ENCODE measurements at regions not wholly inside any gene's neighbourhood (a gene's known extent, or its start where the extent isn't known, plus 50 kb on each side); places are given as distances from the start of the nearest gene placed in this dataset.

DNA sequence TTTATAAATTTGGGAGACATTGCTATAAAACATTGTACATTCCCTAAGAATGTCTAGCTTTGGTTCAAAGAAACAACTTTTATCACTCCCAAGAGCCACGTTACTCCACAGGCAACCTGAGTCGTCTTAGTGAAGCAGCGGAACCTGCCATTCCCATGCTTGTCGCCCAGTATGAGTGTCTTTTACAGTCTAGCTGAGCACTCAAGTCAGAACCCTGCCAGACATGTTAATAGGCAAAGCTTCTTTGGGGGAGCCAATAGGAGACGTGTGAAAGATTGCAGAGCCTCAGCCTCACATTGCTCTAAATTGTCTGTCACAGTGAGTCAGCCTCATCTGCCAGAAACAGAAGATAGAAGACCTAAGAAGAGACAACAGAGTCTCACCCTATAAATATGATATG, 541.6 kb upstream of the FLRT2 start:
- no peak overlapping the region for H3K4me3 ChIP-seq (ENCODE audit: low read length)
- DNase-seq (ENCODE audit: low read depth) = peak; percentile 29
- TF ChIP-seq, protein P1, sequence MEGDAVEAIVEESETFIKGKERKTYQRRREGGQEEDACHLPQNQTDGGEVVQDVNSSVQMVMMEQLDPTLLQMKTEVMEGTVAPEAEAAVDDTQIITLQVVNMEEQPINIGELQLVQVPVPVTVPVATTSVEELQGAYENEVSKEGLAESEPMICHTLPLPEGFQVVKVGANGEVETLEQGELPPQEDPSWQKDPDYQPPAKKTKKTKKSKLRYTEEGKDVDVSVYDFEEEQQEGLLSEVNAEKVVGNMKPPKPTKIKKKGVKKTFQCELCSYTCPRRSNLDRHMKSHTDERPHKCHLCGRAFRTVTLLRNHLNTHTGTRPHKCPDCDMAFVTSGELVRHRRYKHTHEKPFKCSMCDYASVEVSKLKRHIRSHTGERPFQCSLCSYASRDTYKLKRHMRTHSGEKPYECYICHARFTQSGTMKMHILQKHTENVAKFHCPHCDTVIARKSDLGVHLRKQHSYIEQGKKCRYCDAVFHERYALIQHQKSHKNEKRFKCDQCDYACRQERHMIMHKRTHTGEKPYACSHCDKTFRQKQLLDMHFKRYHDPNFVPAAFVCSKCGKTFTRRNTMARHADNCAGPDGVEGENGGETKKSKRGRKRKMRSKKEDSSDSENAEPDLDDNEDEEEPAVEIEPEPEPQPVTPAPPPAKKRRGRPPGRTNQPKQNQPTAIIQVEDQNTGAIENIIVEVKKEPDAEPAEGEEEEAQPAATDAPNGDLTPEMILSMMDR (IDR thresholded peaks at IDR 0.05; ENCODE audit: insufficient read depth, low read depth, low read length, missing control alignments) = no peak

DNA sequence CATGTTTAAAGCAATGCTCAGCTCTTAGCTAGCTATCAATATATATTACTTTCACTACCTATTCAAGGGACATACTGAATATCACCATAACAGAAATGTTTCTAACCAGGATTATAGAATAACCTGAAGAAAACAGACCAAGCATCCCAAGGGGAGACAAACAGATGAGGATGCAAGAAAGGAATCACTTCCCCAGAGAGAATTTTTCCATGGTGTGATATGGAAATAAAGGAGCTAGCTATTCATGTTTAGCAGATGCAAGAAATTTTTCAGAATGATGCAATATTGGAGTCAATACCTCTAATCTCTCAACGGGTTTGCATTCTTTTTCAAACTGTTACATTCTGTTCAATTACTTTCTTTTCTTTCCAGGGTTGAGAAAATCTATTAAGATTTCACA, 538.9 kb upstream of the FLRT2 start:
- no peak overlapping the region for H3K4me3 ChIP-seq (ENCODE audit: low read length)
- TF ChIP-seq, protein P1 (IDR thresholded peaks at IDR 0.05; ENCODE audit: insufficient read depth, low read depth, low read length, missing control alignments) = no peak
- no peak for DNase-seq (ENCODE audit: low read depth)

DNA sequence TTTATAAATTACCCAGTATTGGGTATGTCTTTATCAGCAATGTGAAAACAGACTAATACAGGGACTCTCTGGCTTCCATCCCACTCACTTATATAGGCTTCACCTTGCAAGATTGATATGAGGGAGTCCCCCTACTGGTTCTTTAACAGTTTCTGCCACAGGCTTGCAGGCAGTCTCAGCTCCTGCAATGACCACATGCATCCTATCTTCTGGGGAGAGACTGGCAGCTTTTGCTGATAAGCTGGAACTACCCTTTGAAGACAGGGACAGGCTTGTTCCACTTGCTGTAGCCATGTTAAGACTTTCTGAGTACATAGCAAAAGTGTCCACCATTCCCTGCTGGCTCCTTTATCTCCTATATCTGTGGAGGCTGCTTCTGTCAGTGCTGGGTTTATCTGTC, 531.7 kb upstream of the FLRT2 start:
- TF ChIP-seq, protein P1 (IDR thresholded peaks at IDR 0.05; ENCODE audit: insufficient read depth, low read depth, low read length, missing control alignments) = no peak
- no peak for DNase-seq (ENCODE audit: low read depth)
- H3K4me3 ChIP-seq (ENCODE audit: low read length) = no peak overlapping the region

DNA sequence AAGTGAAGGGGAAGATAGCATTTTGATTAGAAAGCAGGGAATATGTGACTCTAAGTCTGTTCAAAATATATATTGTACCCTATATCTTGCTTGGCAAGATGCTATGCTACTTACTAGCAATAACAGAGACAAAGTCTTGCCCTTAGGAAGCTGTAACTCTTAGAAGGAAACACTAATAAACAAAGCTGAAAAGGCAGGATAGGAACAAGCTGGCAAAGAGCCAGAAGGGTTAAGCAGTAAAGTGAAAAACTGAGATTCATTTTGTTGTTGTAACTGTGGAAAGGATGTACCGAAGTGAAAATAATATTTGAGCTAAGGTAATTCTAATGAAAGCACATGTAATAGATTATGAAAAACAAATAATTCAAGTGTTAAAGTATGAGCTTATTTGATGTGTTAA, 527.1 kb upstream of the FLRT2 start:
- DNase-seq (ENCODE audit: low read depth) = no peak
- no peak overlapping the region for H3K4me3 ChIP-seq (ENCODE audit: low read length)
- TF ChIP-seq, protein P1 (IDR thresholded peaks at IDR 0.05; ENCODE audit: insufficient read depth, low read depth, low read length, missing control alignments) = no peak

DNA sequence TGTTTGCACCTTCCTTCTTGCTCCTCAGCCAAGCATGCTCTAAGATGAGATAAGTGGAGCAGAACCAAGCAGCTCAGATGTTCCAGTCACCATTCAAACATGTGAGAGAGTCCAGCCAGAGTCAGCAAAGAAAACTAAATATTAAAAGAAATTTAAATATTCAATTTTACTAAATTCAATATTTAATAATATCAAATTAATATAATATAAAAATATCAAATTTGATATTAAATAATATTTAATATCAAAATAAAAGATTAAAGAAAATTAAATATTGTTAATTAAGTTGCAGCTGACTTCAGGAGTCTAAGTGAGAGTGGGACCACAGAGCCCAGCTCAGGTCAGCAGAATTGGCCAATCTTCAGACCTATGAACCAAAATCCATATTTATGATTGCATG, 526.1 kb upstream of the FLRT2 start:
- no peak overlapping the region for H3K4me3 ChIP-seq (ENCODE audit: low read length)
- TF ChIP-seq, protein P1 (IDR thresholded peaks at IDR 0.05; ENCODE audit: insufficient read depth, low read depth, low read length, missing control alignments) = no peak
- DNase-seq (ENCODE audit: low read depth) = no peak

DNA sequence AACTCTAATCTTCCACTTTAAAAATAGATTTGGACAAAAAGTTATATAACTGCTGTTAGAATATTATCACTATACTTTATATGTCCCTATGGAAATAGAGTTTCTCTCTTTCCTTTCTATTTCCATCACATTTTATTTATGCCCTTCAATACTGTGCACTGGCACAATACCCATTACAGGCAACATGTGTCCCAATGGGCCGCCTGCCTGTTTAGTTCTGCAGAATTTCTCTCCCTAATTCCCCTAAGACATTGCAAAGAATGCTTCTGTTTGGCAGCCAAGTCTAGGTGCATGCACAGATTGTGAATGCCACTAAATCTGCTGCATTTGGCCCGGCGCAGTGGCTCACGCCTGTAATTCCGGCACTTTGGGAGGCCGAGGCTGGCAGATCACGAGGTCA, 520.4 kb upstream of the FLRT2 start:
- TF ChIP-seq, protein P1 (IDR thresholded peaks at IDR 0.05; ENCODE audit: insufficient read depth, low read depth, low read length, missing control alignments) = no peak
- DNase-seq (ENCODE audit: low read depth) = no peak

DNA sequence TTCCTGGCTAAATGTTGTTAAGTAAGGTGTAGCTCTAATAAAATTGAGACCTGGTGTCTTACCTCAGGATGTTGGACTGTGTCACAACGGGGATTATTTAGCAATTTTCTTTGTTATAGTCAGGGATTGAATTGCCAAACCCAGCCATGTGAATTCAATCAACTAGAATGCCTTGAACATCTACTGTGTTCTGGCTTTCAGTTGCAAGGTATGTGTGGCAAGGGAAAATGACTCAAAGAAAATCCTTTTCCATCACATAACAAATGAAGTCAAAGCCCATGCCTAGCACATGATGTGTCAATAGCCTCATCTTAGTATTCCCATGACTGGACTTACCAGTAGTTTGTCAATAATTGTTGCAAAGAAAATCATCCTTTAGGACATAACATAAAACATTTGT, 519.8 kb upstream of the FLRT2 start:
- no peak overlapping the region for H3K4me3 ChIP-seq (ENCODE audit: low read length)
- TF ChIP-seq, protein P1 (IDR thresholded peaks at IDR 0.05; ENCODE audit: insufficient read depth, low read depth, low read length, missing control alignments) = no peak
- DNase-seq (ENCODE audit: low read depth) = peak; percentile 38

More for the DNA sequence above, 520.4 kb upstream of the FLRT2 start:
- no peak overlapping the region for H3K4me3 ChIP-seq (ENCODE audit: low read length)
